ENCODE measurements at regions not wholly inside any gene's neighbourhood (a gene's known extent, or its start where the extent isn't known, plus 50 kb on each side); places are given as distances from the start of the nearest gene placed in this dataset.

- TF ChIP-seq POLR2AphosphoS5 (IDR thresholded peaks at IDR 0.05) (no peak), POLR2A (IDR thresholded peaks at IDR 0.05; ENCODE audit: low read depth) (no peak), EP300 (IDR thresholded peaks at IDR 0.05) (no peak), CTCF (IDR thresholded peaks at IDR 0.05) (no peak)
- no peak for DNase-seq (ENCODE audit: extremely low spot score)
- Histone ChIP-seq H3K4me1 (no peaks in the 10 kb centered on the region), H3K4me3 (no peak overlapping the region), H3K27ac (replicated peaks in 1 of 4) (no peak overlapping the region), H3K9me3 (no peaks in the 10 kb centered on the region), H3K36me3 (no peaks in the 10 kb centered on the region), H3K27me3 (no peaks in the 10 kb centered on the region)
- intact Hi-C loops (cut with DNase I), result no loop called here
- WGBS, result 86% methylated on average over 1 of the region's 1 CpG
Measured at GRCh38 chr14:44040561-44040960, 466.5 kb downstream of the FSCB start.

GRCh38 chr14:44036248-44036647 is 470.8 kb downstream of the FSCB start:
- 22% methylated on average over 1 of the region's 1 CpG for WGBS

GRCh38 chr14:44035707-44036106 is 471.4 kb downstream of the FSCB start:
- no peak for DNase-seq (ENCODE audit: extremely low spot score)
- no peak for TF ChIP-seq EP300 (IDR thresholded peaks at IDR 0.05)
- no peak for TF ChIP-seq POLR2AphosphoS5 (IDR thresholded peaks at IDR 0.05)
- TF ChIP-seq CTCF (IDR thresholded peaks at IDR 0.05), result no peak
- no peak for TF ChIP-seq POLR2A (IDR thresholded peaks at IDR 0.05; ENCODE audit: low read depth)
- no peak overlapping the region for H3K4me3 ChIP-seq
- no peaks in the 10 kb centered on the region for H3K27me3 ChIP-seq
- no peaks in the 10 kb centered on the region for H3K4me1 ChIP-seq
- H3K27ac ChIP-seq (replicated peaks in 1 of 4), result no peak overlapping the region
- 59% methylated on average over 2 of the region's 2 CpGs for WGBS
- intact Hi-C loops (cut with DNase I), result no loop called here
- no peaks in the 10 kb centered on the region for H3K9me3 ChIP-seq
- H3K36me3 ChIP-seq, result no peaks in the 10 kb centered on the region

More at GRCh38 chr14:44036248-44036647, 470.8 kb downstream of the FSCB start:
- Histone ChIP-seq H3K27ac (replicated peaks in 1 of 4) (no peak overlapping the region), H3K27me3 (no peaks in the 10 kb centered on the region), H3K36me3 (no peaks in the 10 kb centered on the region), H3K4me3 (no peak overlapping the region), H3K4me1 (no peaks in the 10 kb centered on the region), H3K9me3 (no peaks in the 10 kb centered on the region)
- no peak for DNase-seq (ENCODE audit: extremely low spot score)
- TF ChIP-seq EP300 (IDR thresholded peaks at IDR 0.05), result no peak
- TF ChIP-seq POLR2A (IDR thresholded peaks at IDR 0.05; ENCODE audit: low read depth), result no peak
- no peak for TF ChIP-seq CTCF (IDR thresholded peaks at IDR 0.05)
- TF ChIP-seq POLR2AphosphoS5 (IDR thresholded peaks at IDR 0.05), result no peak
- intact Hi-C loops (cut with DNase I), result no loop called here

- Histone ChIP-seq H3K9me3 (no peaks in the 10 kb centered on the region), H3K4me1 (no peaks in the 10 kb centered on the region), H3K27me3 (no peaks in the 10 kb centered on the region), H3K4me3 (no peak overlapping the region), H3K27ac (replicated peaks in 1 of 4) (no peak overlapping the region), H3K36me3 (no peaks in the 10 kb centered on the region)
- WGBS, result 58% methylated on average over 4 of the region's 4 CpGs
- no peak for DNase-seq (ENCODE audit: extremely low spot score)
- no peak for TF ChIP-seq POLR2AphosphoS5 (IDR thresholded peaks at IDR 0.05)
- TF ChIP-seq CTCF (IDR thresholded peaks at IDR 0.05), result no peak
- no peak for TF ChIP-seq POLR2A (IDR thresholded peaks at IDR 0.05; ENCODE audit: low read depth)
- TF ChIP-seq EP300 (IDR thresholded peaks at IDR 0.05), result no peak
- intact Hi-C loops (cut with DNase I), result no loop called here
Measured at GRCh38 chr14:44030831-44031383, 476.2 kb downstream of the FSCB start.

GRCh38 chr14:44029933-44030332 is 477.1 kb downstream of the FSCB start:
- no peak for TF ChIP-seq POLR2AphosphoS5 (IDR thresholded peaks at IDR 0.05)
- no peak for TF ChIP-seq POLR2A (IDR thresholded peaks at IDR 0.05; ENCODE audit: low read depth)
- TF ChIP-seq CTCF (IDR thresholded peaks at IDR 0.05), result no peak
- no peak for TF ChIP-seq EP300 (IDR thresholded peaks at IDR 0.05)
- Histone ChIP-seq H3K9me3 (no peaks in the 10 kb centered on the region), H3K27me3 (no peaks in the 10 kb centered on the region), H3K36me3 (no peaks in the 10 kb centered on the region), H3K4me3 (no peak overlapping the region), H3K4me1 (no peaks in the 10 kb centered on the region), H3K27ac (replicated peaks in 1 of 4) (no peak overlapping the region)
- intact Hi-C loops (cut with DNase I), result no loop called here
- DNase-seq (ENCODE audit: extremely low spot score), result no peak
